ENCODE measurements at regions not wholly inside any gene's neighbourhood (a gene's known extent, or its start where the extent isn't known, plus 50 kb on each side); places are given as distances from the start of the nearest gene placed in this dataset.

- no peak for DNase-seq (ENCODE audit: low read depth)
- TF ChIP-seq CTCF (IDR thresholded peaks at IDR 0.05; ENCODE audit: control insufficient read depth, extremely low read depth, insufficient read depth) = no peak
- no peak overlapping the region for H3K4me3 ChIP-seq (ENCODE audit: low read depth, low read length)
These were observed 624.7 kb upstream of the ALCAM start for GRCh38 chr3:104742044-104742443.

- no peak for DNase-seq (ENCODE audit: low read depth)
- TF ChIP-seq CTCF (IDR thresholded peaks at IDR 0.05; ENCODE audit: control insufficient read depth, extremely low read depth, insufficient read depth) = no peak
- H3K4me3 ChIP-seq (ENCODE audit: low read depth, low read length) = no peak overlapping the region
These were observed 621.4 kb upstream of the ALCAM start for GRCh38 chr3:104745313-104745712.

- no peak overlapping the region for H3K4me3 ChIP-seq (ENCODE audit: low read depth, low read length)
- DNase-seq (ENCODE audit: low read depth) = no peak
- TF ChIP-seq CTCF (IDR thresholded peaks at IDR 0.05; ENCODE audit: control insufficient read depth, extremely low read depth, insufficient read depth) = no peak
These were observed 620.7 kb upstream of the ALCAM start for GRCh38 chr3:104746056-104746455.

- DNase-seq (ENCODE audit: low read depth) = no peak
- no peak overlapping the region for H3K4me3 ChIP-seq (ENCODE audit: low read depth, low read length)
- no peak for TF ChIP-seq CTCF (IDR thresholded peaks at IDR 0.05; ENCODE audit: control insufficient read depth, extremely low read depth, insufficient read depth)
These were observed 616.1 kb upstream of the ALCAM start for GRCh38 chr3:104750581-104750980.

- TF ChIP-seq CTCF (IDR thresholded peaks at IDR 0.05; ENCODE audit: control insufficient read depth, extremely low read depth, insufficient read depth) = no peak
- H3K4me3 ChIP-seq (ENCODE audit: low read depth, low read length) = no peak overlapping the region
- no peak for DNase-seq (ENCODE audit: low read depth)
These were observed 610.9 kb upstream of the ALCAM start for GRCh38 chr3:104755791-104756190.

- DNase-seq (ENCODE audit: low read depth) = no peak
- no peak for TF ChIP-seq CTCF (IDR thresholded peaks at IDR 0.05; ENCODE audit: control insufficient read depth, extremely low read depth, insufficient read depth)
- no peak overlapping the region for H3K4me3 ChIP-seq (ENCODE audit: low read depth, low read length)
These were observed 603.7 kb upstream of the ALCAM start for GRCh38 chr3:104763007-104763406.

- TF ChIP-seq CTCF (IDR thresholded peaks at IDR 0.05; ENCODE audit: control insufficient read depth, extremely low read depth, insufficient read depth) = no peak
- no peak overlapping the region for H3K4me3 ChIP-seq (ENCODE audit: low read depth, low read length)
- DNase-seq (ENCODE audit: low read depth) = no peak
These were observed 602.2 kb upstream of the ALCAM start for GRCh38 chr3:104764496-104764895.
